NCI-H345 treated with DMSO at 0.1 percent for 48 hours (cell line): ENCODE measurements at regions not wholly inside any gene's neighbourhood (a gene's known extent, or its start where the extent isn't known, plus 50 kb on each side); places are given as distances from the start of the nearest gene placed in this dataset.

Source experiments
- DNase-seq: peaks from one replicate; lab custom pipeline; 2025; ENCODE audit not compliant: unreplicated experiment; lab: John Stamatoyannopoulos, UW

DNA sequence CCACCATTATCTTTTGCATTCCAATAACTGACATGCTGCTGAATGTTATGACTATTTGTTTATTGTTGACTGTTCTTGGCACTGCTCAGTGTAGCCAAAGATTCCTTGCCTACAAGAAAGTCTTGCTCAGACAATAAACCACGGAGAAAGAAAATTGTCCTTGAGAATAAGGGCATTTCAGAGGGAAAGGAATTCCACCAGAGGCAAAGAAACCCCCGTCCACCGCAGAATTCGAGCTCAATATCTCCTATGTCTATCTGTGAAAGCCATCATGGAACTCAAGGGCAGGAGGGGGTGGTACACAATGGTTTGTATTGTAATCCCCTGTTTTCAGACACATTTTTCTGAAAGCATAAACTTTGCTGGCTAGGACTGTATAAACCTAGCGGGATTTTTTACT is 70.3 kb upstream of the ADAMTS16 start:
- DNase-seq: no peak

DNA sequence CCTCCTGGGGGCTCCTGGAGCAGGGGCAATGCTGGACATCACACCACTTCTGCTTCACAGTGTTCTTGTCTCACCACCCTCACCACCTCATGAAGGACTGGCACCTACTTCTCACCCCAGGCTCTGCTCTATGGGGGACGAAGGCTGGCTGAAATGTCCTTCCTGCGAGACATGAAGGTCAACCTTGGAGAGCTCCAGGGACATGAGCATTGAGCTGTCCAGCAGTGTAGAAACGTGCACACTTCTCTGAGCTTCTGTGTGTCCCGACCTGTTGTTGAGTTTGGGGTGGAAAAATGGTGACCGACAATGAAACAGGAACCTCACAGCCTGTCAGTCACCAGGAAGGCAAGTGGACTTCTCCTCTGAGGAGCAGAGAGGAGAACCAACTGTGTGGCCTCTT is 68.6 kb upstream of the ADAMTS16 start:
- no peak for DNase-seq

DNA sequence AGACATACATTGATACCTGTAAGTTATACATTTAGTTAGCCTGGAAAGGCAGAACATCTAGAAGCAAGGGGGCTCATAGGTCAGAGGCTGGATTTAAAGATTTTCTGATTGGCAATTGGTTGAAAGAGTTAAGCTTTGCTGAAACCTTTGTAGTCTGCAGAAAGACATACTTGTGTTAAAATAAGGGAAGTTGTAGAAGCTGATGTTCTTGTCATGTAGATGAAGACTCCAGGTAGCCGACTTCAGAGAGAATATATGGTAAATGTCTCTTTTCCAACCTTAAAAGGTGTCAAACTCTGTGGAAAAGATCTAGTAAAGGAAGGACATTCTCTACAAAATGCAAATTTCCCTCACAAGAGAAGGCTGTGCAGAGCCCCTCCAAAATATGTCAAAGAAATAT is 62.9 kb upstream of the ADAMTS16 start:
- no peak for DNase-seq

DNA sequence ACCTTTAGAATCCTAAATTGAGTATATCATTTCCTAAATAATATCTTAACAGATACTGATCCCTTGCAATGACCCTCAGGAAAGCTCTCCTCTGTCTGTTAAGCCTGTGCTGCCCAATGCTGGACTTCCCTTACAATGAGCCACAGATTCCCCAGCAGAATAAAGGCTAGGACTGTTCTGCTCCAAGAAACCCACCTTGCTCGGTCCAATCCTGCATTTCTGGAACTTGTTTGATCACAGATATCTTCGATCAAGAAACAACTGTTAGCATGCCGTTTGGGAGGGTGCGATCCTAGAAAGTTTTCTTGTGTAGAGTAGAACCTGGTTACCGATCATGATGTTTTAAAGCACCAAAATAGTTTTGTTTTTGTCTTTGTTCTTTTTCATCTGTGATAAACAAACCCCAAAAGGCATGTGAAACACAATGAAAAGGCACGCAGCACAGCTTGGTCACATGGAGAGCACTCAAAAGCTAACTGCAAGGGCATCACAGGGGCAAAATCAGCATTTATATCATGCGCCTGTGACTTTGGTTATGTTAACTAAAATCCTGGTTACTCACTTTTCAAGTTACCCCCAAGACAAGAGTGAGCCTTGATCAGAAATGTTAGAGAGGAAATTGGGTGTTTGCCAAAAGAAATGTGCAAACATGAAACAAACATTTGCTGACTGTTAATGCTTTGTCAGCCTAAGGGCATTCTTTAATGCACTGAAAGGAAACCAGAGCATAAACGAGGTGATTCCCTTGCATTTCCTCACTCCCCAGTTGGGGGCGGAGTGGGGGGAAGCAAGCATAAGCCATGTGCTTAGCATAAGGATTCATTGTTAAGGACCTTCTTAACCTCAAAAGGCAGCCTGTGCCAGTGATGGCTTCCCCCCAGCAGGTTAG is 61.9 kb upstream of the ADAMTS16 start:
- DNase-seq: no peak

DNA sequence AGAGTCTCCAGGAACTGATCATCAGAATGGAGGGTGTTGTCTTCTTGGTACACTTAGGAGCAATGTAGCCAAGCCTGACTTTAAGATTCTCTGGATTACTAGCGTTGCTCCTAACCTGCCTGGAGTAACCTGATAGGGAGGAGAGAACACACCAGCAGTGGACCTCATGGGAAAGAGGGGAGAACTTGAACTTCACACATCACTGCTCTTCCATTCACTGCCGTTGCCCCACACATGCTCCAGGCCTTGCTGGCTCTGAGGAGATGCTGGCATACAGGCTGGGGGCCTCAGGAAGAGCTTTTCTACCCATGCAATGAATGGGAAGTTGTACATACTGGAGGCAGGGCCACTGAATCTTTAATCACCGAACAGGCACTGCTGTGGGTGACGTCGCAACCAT is 60.3 kb upstream of the ADAMTS16 start:
- no peak for DNase-seq

DNA sequence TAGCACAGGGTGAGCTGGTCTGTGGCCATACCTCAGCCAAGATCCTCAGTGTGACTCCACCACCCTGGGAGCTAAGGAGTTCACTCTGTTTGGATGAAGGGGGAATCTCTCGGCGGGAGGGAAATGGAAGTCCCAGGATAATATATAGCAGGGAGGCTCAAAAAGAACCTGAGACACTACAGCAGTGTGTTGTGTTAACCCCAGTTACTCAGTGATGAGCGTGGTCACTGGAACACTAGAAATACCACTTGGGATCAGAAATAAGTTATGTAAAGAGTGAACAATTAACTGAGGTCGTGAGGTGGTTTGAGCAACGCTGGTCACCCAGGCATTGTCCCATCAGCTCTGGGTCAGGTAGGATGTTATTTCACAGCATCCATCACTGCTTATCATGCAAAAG is 59.3 kb upstream of the ADAMTS16 start:
- DNase-seq: no peak

DNA sequence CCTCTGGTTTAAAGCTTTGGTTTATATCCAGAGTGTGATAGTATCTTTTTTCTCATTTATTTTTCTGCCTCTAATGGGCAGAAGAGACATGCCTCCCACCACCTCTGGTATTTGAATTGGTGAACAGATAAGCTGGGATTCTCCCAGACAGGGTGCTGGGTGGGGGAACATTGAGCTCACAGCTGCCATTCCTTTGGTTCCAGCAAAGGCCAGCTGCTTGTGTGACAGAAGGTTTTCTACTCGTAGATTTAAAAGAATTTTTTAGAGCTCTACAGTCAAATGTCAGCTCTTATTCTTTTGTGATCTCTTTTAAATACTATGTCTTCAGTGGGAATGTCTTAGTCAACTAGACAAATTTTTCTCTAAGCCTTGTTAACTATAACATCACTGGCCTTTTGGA is 54.7 kb upstream of the ADAMTS16 start:
- DNase-seq: no peak

DNA sequence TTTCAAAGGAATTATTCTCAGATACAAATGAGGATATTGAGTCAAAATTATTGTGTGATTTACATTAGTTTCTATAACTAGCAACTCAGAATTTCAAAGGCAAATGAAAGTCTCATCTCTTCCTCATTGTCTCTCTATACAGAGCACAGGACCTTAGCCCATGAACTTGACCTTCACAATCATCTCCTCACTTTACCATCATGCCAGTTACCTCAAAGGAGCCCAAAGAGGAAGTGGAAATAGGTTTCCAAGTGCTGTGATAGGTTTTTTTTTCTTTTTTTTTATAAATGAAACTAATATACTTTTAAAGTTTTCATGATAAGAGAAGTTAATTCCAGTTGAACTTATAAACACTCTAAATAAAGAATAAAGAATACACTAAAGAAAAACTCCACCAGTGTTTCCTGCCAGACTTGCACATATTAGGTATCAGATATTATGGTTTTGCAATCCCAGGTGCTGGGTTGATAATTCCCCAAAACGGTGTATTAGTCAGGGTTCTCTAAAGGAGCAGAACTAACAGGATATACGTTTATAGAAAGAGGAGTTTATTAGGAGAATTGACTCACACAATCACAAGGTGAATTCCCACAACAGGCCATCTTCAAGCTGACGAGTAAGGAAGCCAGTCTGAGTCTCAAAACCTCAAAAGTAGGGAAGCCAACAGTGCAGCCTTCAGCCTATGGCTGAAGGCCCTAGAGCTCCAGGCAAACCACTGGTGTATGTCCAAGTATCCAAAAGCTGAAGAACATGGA is 50.1 kb upstream of the ADAMTS16 start:
- DNase-seq: no peak
